Daoy (cell line): ENCODE measurements at regions not wholly inside any gene's neighbourhood (a gene's known extent, or its start where the extent isn't known, plus 50 kb on each side); places are given as distances from the start of the nearest gene placed in this dataset.

Experiments used
- DNase-seq: peaks from one replicate; pipeline ENCODE4 v3.0.0-alpha.2; 2015; ENCODE audit warnings: low read depth

DNA sequence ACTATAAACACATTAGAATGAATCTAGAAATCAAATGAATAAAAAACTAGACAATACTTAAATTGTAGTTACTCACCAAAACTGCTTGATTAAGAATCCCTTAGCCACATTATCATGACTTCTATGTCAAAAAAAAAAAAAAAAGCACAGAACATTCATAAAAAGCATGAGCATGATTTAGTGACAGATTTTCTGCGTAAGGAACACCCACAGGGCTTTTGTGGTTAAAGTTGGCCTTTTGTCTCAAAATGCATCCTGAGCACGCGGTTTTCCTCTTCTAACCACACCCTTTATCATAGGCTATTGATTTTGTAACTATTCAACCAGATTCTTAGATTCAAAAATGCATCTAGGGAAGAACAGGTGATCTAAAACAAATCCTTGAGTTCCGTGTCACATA lies 334.0 kb upstream of the NR2F2 start:
- no peak for DNase-seq

DNA sequence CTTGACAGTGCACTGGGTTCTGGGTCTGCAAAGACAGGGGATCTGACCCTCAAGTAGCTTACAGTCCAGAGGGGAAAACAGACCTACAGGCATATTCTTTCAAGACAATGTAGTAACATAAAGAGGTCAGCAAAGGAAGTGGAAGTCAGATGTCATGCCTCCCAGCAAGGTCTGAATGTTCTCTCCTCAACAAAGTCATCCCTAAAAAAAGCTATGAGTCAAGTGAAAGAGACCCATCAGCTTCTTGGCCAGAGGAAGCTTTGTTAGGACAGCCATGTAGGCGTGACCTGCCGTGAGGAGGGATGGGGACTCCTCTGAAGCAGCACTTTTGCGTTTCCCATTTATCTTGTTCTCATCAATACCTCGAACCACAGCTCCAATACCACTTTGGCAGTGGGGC lies 331.6 kb upstream of the NR2F2 start:
- no peak for DNase-seq

DNA sequence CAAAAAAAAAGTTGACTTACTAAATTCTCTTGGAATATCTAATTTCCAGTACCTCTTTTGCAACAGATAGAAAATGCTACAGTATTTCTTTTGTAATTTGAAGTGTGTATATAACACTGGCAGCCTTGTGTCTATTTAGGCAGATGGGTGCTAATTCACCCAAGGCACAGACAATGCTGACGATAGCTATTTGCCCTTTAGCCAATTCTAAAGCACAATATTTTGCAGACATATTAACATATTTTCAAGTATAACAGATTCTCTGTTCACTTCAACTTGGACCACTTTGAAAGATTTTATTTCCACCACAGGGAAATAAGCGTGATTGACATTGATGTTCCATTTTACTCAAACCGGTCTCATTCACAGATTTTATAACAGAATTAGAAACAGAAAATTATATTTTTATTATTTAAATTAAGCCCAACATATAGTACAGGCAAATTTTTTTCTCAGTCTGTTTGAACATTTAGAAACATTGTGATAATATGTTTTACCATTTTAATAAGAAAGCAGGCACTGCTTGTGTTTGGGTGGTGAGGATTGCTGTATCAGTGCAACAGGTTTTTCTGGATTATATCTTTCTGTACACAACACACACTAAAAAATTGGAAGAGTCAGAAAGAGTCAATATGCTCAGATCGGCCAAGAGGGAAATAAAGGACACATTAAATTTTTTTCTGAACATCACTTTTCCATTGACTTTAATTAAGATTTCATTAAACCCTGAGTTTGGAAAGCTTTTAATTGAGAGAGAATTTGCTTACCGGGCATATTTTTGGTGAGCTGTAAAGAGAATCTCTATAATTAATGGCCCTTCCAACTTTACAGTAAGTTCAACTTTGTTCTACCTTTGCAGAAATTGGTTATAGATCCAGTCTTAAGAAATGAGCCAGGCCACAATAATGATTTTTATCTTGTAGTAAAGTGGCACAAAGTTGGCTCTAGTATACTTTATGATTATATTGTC lies 327.3 kb upstream of the NR2F2 start:
- DNase-seq, result no peak

DNA sequence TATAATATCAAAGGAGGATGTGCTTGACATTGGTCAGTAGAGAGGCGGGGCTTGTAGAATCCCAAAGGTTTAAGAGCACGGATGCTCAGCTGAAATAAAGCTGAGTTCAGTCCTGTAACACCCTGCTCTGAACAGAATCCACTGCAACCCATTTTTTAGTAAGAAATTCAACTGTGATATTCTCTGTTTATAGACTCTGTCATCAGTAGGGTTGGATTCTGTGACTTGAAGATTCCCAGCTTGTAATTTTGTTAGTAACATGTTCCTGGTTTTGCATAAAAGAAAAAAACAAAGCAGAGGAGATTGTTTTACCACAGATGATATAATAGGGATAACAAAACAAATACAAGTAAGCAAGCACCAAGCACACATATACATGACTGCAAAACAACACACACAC lies 324.6 kb upstream of the NR2F2 start:
- DNase-seq, result no peak

DNA sequence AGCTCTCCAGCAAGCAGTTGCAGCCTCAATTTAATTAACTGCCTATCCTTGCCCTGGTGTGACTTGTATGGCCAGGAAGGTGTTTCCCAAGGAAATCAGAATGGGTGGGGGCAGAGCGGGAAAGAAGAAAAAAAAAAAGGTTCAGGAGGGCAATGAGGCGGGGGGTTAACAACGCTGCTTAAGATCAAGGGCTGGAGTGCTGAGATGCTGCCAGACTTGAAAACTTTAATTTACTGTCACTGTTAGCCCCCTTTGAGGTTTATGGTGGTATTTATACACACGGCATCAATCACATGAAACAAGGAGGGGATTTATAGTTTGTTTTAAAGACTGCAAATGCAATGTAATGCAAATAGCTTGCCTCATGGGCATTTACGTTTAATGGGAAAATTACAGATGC lies 319.4 kb upstream of the NR2F2 start:
- DNase-seq, result no peak

DNA sequence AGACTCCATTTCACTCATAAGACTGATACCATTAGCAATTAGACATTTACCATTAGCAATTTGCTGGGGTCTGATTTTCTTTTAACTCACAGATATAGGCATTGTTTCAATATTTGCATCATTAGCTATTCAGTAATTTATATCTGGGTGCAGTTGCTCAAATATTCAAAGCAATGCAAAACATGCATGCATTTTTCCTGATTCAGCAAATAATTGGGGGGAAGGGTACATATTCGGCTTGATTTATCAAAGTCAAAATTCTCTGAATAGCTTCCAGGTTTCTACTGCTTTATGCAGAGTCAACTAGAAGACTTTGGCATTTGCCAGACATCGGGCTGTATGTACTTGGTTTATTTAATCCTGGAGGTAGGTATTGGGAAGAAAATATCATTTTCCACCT lies 315.6 kb upstream of the NR2F2 start:
- no peak for DNase-seq

DNA sequence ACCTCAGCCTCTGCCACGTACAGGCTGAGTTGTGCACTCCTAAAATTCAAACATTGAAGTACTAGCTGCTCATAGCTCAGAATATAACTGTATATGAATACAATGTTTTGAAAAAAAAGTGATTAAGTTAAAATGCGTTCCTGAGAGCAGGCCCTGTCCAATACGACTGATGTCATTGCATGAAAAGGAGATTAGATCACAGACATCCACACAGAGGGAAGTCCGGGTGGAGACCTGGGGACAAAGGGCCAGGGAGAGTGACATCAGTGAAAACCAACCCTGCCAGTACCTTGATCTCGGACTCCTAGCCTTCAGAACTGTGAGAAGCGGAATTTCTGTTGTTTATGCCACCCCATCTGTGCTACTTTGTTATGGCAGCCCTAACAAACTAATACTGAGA lies 311.4 kb upstream of the NR2F2 start:
- DNase-seq, result no peak

DNA sequence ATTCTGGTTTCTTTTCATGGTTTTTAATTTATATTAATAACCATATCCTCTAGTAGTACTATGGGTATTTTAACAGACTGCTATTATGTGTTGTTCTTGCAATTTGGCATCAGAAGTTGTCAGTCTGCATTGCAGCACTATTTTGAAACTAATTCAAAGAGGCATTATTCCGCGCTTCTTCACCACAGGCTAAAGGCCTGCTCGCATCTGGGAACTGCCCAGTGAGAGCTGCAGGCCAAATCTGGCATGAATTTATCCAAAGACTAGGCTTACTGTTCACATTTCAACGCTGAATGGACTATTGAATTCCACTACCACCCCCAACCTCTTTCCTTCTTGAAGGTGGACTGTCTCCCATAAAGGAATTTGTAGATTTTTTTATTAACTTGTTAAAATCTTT lies 310.4 kb upstream of the NR2F2 start:
- DNase-seq, result no peak

DNA sequence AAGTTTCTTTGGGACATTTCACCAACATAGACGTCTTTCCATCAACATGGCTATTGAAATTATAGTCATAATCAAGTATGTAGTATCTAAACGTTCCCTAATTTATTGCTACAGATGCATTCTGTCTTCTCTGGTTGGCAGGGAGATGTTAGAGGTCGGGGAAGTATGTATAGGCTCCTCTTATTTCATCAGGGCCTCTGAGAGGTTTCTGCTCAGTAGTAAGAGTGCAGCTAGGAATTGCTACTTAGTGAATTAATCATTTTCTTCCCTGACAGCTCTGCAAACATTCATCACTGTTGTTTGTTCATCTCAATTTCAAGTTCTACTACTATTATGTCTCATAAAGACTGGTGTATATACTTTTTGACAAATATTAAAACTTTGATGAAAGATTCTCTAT lies 309.7 kb upstream of the NR2F2 start:
- no peak for DNase-seq

DNA sequence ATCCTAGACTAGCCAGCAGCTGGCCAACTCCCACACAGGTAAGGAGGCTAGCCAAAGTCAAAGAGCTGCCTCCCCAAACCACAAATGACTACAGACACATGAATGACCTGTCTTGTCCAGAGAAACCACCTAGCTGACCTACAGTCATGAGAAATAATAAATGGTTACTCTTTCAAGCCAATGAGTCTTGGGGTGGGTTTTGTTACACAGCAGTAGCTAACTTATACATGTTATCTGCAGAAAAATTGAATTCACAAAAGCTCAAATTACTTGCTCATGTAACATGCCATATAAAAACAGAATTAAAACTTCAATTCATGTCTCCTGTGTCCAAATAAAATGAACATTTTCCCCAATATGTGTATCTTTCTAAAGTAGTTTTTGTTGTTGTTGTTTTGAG lies 307.4 kb upstream of the NR2F2 start:
- DNase-seq, result no peak

DNA sequence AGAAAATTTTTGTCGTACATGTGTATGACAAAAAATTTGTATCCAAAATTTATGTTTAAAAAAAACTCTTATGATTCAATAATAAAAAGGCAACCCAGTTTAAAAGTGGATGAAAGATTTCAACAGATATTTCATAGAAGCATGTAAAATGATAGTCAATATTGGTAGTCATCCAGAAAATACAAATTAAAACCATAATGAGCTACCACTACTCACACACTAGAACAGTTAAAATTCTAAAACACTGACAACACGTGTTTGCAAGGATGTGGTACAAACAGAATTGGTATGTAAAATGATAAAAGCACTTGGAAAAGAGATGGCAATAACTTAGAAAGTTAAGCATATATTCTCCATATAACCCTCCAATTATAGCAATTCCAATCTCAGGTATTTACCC lies 303.0 kb upstream of the NR2F2 start:
- DNase-seq, result no peak

DNA sequence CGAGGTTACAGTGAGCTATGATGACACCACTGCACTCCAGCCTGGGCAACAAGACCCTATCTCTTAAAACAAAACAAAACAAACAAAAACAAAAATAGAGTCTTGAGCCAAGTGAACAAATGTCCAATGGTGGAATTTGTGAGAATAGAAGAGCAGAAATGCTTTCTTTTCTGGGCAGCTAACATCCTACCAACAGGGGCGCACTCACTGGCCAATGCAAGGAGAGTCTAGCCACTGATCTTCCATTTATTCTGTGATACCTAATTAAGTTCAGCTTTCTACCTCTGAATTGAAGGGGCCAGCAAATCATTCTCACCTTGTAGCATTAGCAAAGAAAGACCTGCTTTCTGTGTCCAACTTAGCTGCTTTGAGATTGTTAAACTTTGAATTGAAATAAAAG lies 301.9 kb upstream of the NR2F2 start:
- DNase-seq, result no peak

DNA sequence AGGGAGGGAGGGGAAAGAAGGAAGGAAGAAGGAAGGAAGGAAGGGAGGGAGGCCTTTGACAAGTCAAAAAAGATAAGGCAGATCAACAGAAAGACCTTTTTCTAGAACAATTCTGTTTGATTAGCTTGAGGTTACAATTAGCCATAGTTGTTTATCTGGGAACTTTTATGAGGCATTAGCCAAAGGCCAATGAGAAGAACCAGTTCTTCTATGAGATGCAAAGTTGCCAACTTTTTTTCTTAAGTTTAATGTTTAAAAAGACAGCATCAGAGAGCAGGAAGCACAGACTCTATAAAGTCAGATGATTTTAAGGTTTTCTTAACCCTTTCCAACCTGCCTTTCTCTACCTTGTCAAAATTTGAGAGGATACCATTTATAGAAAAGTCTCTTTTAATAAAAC lies 301.3 kb upstream of the NR2F2 start:
- no peak for DNase-seq

DNA sequence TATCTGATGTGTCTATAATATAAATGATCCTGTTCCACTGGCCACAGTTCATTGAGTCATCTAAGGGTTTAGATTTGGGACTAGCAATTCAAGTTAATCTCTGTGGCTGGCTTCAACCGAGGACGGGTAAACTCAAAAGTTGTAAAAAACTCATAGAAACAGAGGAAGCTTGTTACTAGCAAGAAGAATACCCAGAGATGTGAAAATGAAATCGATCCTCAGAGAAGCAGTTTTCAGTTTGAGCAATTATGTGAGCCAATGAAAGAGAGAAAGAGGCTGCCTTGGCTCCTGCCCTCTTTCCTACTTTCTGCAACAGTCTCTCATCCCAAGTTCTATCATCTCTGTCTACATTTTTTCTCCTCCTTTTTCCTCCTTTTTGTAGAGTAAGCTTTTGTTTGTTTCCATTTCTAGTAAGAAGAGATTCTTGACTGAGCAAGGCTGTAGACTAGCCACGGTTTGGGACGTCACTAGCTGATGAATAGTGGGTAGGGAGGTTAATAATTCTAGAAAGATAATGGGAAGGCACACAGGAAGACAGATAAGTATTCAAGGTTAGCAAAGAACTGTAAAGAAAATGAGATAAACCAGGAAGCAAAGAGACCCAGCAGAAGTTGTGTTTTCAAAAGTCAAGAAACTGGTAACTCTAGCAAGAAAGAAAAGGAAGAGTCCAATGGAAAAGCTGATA lies 298.9 kb upstream of the NR2F2 start:
- DNase-seq, result no peak

DNA sequence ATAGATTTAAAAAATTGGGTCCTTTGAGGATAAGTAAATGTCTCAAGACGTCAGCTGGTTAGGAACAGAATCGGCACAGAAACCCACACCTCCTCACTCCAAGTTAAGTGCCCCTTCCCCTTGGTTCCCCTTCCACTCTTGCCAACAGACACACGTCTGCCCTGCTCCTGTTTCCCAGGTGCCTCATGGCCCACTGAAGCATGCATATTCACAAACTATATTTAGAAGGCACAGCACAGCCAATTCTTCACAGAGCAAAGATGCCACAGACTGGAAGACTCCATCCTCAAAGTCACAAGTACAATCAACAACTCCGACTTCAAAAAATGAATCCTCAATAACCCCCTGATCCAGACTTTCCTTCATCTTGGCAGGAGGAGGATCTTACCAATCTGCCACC lies 295.4 kb upstream of the NR2F2 start:
- no peak for DNase-seq

DNA sequence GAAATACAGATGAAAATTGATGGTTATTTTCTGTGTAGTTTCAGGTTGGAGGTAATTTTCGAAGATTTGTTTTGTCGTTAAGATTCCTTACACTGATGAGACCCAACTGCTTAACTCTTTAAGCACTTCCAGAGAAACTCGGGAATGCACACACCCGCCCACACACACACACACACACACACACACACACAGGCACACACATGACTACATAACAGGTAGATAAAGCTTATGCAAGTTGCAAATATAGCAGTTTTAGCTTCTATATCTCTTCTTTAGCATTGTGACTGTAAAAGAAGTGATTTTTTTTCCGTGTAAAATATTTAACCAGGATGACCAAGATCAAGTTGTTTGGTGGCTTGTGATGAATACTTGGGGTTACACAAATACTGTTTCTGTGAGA lies 294.9 kb upstream of the NR2F2 start:
- DNase-seq, result no peak

DNA sequence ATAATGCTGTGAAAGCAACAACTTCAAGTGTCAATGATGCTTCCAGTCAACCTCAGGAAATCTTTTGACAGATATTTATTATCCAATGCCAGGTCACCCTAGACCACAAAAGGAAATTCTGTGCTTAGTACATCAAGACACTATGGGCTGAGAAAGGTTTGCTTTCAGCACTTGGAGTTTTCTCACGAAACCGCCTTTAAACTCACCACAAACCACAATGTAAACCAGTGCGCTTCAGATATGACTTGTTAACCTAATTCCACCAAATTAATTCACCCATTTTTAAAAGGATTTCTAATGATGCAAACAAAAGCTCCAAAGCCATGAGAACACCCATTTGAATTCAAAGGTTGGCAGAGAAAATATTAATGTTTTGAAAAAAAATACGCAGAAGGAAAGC lies 292.9 kb upstream of the NR2F2 start:
- DNase-seq, result peak; percentile 44

DNA sequence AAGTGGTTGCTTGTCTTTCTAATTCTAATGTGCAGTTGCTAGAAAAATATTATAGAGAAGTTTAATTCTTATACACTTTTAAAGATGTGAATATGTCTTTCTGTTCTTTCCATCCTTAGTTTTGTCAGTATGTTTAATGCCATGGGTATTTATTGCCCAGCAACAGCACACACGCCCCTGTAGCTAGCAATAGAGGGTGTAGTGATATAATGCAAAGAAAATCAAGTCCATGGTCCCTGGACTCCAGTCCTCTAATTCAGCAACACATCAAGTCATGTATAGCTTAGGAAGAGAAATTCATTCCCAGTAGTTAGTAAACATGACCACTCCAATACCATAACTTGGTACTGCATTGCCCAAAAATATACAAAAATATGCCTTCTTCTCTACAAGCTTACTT lies 292.4 kb upstream of the NR2F2 start:
- DNase-seq, result no peak

DNA sequence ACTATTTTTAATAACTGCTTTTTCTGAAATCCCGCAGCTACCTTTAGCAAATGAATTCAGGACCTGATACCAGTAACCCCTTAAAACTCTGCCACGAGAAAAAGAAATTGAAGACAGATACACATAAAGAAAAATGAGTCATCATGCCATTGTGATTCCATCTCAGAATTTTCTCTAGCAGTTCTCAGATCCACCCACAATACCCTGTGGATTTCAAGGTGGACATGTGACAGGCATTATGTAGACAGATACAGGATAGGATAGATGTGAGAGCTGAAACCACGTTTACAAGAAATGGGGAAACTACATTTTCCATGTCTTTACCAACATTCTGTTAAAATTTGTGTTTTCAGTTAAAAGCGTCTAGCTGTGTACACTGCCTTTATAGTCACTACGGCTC lies 291.9 kb upstream of the NR2F2 start:
- no peak for DNase-seq

DNA sequence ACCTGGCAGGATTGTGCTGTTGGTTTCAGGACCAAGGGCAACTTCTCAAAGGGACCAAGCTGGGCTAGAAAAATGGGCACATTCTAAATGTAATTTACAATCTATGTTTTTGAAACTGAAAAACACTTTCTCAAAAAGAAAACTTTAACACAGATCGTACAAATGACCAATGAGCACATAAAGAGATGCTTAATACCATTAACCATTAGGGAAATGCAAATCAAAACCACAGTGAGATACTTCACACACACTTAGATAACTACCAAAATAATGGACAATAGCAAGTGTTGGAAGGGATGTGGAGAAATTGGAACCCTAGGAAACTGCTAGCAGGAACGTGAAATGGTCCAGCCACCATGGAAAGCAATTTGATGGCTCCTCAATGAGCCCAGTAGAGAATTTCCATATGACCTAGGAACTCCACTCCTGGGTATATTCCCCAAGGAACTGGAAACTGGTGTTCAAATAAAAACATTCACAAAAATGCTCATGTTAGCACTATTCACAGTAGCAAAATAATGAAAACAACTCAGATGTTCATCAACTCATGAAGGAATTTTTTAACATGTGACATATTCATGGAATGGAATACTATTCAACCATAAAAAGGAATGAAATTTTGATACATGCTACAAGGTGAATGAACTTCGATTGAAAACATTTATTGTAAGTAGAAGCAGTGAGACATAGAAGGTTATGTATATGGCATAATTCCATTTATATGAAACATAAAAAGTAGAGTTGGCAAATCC lies 288.3 kb upstream of the NR2F2 start:
- DNase-seq, result no peak

DNA sequence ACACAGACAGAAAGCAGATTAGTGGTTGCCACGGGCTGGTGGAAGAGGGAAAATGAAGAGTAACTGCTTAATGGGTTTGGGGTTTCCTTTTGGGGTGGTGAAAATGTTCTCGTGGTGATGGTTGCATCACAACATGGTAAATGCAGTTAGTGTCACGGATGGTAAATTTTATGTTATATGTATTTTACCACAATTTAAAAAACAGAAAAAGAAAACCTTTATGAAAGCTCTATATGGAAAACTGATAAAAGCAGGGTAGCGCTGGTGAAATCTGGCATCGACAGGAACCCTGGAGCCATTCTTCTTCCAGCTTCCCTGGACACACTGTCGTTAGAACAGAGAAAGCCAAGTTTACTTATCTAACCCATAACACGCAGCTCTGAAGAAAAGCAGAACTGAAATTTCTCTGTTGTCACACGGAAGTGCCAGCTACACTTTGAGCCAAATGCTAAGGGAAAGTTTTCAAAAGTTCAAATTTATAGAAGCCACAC lies 287.7 kb upstream of the NR2F2 start:
- DNase-seq, result no peak

DNA sequence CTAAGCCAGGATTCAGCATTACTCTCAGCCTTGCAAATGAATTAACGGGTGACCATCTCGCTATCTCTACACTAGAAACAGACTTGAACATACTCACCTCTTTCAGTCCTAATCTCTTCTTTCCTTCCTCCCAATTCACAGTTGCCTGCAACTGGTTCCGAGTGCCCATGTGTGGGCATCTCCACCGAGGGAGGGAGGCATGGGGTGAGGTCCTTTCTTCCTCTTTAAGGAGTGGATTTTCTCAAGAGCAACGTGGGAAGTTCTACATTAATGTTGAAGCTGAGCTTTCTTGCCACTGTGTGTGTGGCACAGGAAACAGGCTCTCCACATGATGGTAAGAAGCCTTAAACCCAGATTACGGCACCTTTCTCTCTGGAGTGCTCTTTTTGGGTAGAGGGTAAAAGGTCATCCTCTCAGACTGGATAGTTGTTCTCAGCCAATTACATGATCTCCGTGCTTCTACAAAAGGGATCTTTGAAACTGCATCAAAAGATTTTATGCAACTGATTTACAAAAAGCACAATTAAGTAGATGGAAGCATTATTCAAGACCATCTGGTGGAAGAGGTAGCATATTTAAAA lies 286.8 kb upstream of the NR2F2 start:
- DNase-seq, result no peak
